Thyroid gland (tissue), 4 donors: ENCODE measurements at regions not wholly inside any gene's neighbourhood (a gene's known extent, or its start where the extent isn't known, plus 50 kb on each side); places are given as distances from the start of the nearest gene placed in this dataset.

Source experiments
- POLR2A ChIP-seq, 2 donors: fragments of 450-650 bp; IDR thresholded peaks; one replicate each; pipeline ENCODE4 v1.6.1; 2017; ENCODE audit warnings: antibody characterized with exemption in 2 of 2, mild to moderate bottlenecking in 2 of 2, moderate library complexity in 1 of 2
- TF ChIP-seq, protein P1 (sequence below), 6 experiments: fragments of 200-600 bp in 3 of 6; fragments of 450-650 bp in 3 of 6; sonication (generic) in 3 of 6; IDR thresholded peaks; one replicate each; pipeline ENCODE4 v1.5.1; 2016 to 2019; ENCODE audit warnings: antibody characterized with exemption in 6 of 6, mild to moderate bottlenecking in 2 of 6, inconsistent platforms in 1 of 6, moderate library complexity in 1 of 6

DNA sequence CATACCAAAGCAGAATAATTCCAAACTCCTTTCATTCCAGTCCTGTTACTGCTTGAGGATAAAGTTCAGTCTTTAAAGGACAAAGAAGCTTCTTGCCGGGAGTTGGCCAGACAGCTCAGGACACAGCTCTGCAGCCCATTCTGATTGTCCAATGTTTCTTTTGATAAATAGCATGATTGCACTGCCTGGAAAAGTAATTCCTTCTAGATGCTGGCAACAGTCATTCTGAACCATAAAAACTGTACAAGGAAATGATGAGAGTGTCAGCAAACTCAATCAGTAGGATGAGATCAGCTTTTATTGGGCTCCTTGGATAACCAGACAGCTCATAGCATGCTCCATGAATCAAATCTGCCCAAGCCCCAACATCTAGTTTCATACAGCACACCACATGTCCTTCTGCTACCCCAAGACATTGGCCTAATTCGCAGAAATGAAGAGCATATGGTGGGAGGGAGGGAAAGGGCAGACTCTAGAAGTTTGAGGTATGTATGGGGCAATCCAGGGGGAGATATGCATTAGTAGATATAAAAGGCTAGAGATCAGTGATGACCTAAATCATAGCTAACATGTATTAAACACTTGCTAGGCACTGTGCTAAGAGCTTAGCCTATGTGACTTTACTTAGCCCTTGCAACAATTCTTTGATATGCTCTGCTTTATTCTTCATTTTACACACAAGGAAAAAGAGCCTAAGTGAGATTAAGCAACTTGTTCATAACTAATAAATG, 219.9 kb upstream of the NREP start:
- TF ChIP-seq, protein P1, sequence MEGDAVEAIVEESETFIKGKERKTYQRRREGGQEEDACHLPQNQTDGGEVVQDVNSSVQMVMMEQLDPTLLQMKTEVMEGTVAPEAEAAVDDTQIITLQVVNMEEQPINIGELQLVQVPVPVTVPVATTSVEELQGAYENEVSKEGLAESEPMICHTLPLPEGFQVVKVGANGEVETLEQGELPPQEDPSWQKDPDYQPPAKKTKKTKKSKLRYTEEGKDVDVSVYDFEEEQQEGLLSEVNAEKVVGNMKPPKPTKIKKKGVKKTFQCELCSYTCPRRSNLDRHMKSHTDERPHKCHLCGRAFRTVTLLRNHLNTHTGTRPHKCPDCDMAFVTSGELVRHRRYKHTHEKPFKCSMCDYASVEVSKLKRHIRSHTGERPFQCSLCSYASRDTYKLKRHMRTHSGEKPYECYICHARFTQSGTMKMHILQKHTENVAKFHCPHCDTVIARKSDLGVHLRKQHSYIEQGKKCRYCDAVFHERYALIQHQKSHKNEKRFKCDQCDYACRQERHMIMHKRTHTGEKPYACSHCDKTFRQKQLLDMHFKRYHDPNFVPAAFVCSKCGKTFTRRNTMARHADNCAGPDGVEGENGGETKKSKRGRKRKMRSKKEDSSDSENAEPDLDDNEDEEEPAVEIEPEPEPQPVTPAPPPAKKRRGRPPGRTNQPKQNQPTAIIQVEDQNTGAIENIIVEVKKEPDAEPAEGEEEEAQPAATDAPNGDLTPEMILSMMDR (IDR thresholded peaks at IDR 0.05), result no peak
- TF ChIP-seq POLR2A (IDR thresholded peaks at IDR 0.05), result no peak
